GM18951 (cell line): ENCODE measurements at regions not wholly inside any gene's neighbourhood (a gene's known extent, or its start where the extent isn't known, plus 50 kb on each side); places are given as distances from the start of the nearest gene placed in this dataset.

Source experiments
- POLR2A ChIP-seq: IDR thresholded peaks from 4 replicates; pipeline ENCODE4 v1.6.1; 2011; ENCODE audit warnings: mild to moderate bottlenecking; ENCODE audit not compliant: insufficient read length, insufficient read depth; ENCODE audit errors: extremely low read depth
- in situ Hi-C: fragments of 300-500 bp; cut with MboI; formaldehyde crosslinking; loops from one replicate; pipeline ENCODE4 v1.12.0; 2022; ENCODE audit warnings: low sequenced_read_pairs, mixed read lengths, inconsistent platforms; ENCODE audit not compliant: unreplicated experiment

- in situ Hi-C loops = no loop called here
- TF ChIP-seq POLR2A = no peak
These were observed 356.0 kb upstream of the ISL1 start for GRCh38 chr5:51027271-51027670.

GRCh38 chr5:51028394-51028793 lies 354.9 kb upstream of the ISL1 start:
- no peak for TF ChIP-seq POLR2A
- in situ Hi-C loops = no loop called here

- TF ChIP-seq POLR2A = no peak
- in situ Hi-C loops = no loop called here
These were observed 350.0 kb upstream of the ISL1 start for GRCh38 chr5:51033215-51033614.

GRCh38 chr5:51034222-51034901 lies 348.9 kb upstream of the ISL1 start:
- in situ Hi-C loops = no loop called here
- no peak for TF ChIP-seq POLR2A

- TF ChIP-seq POLR2A = no peak
- in situ Hi-C loops = no loop called here
These were observed 343.6 kb upstream of the ISL1 start for GRCh38 chr5:51039424-51040329.

- TF ChIP-seq POLR2A = no peak
- in situ Hi-C loops = no loop called here
These were observed 339.5 kb upstream of the ISL1 start for GRCh38 chr5:51043745-51044144.

GRCh38 chr5:51047369-51047768 lies 335.9 kb upstream of the ISL1 start:
- in situ Hi-C loops = no loop called here
- TF ChIP-seq POLR2A = no peak

- TF ChIP-seq POLR2A = no peak
- in situ Hi-C loops = no loop called here
These were observed 329.9 kb upstream of the ISL1 start for GRCh38 chr5:51053361-51053760.

- no peak for TF ChIP-seq POLR2A
- in situ Hi-C loops = no loop called here
These were observed 322.3 kb upstream of the ISL1 start for GRCh38 chr5:51060953-51061352.

- TF ChIP-seq POLR2A = no peak
- in situ Hi-C loops = no loop called here
These were observed 310.3 kb upstream of the ISL1 start for GRCh38 chr5:51072937-51073336.

GRCh38 chr5:51082741-51083140 lies 300.5 kb upstream of the ISL1 start:
- TF ChIP-seq POLR2A = no peak
- in situ Hi-C loops = no loop called here

GRCh38 chr5:51091816-51092215 lies 291.4 kb upstream of the ISL1 start:
- in situ Hi-C loops = no loop called here
- TF ChIP-seq POLR2A = no peak

- in situ Hi-C loops = no loop called here
- TF ChIP-seq POLR2A = no peak
These were observed 287.8 kb upstream of the ISL1 start for GRCh38 chr5:51095486-51095885.

GRCh38 chr5:51096859-51097258 lies 286.4 kb upstream of the ISL1 start:
- in situ Hi-C loops = no loop called here
- no peak for TF ChIP-seq POLR2A
